Mesothelial cell of epicardium (in vitro differentiated cells): ENCODE measurements at regions not wholly inside any gene's neighbourhood (a gene's known extent, or its start where the extent isn't known, plus 50 kb on each side); places are given as distances from the start of the nearest gene placed in this dataset.
"Not testable (repeated sequence)": the region's sequence is repeated elsewhere in the genome, so short reads cannot be mapped to it uniquely, and the experiment has no call there.

Source experiments
- DNase-seq, 2 experiments: peaks; one replicate each; pipeline ENCODE4 v3.0.0; 2021; ENCODE audit warnings: low spot score in 2 of 2; ENCODE audit not compliant: unreplicated experiment in 2 of 2
- H3K27ac Mint-ChIP-seq: 2 replicates; pipeline ENCODE4 v1.8.0; 2021; ENCODE audit warnings: mixed read lengths
- H3K27me3 Mint-ChIP-seq: 2 replicates; pipeline ENCODE4 v1.8.0; 2021; ENCODE audit warnings: low read depth, mixed read lengths
- H3K36me3 Mint-ChIP-seq: 2 replicates; pipeline ENCODE4 v1.8.0; 2021; ENCODE audit warnings: mixed read lengths
- H3K4me1 Mint-ChIP-seq: 2 replicates; pipeline ENCODE4 v1.8.0; 2021; ENCODE audit warnings: mixed read lengths
- H3K4me3 Mint-ChIP-seq: 2 replicates; pipeline ENCODE4 v1.8.0; 2021; ENCODE audit warnings: mild to moderate bottlenecking, moderate library complexity, mixed read lengths
- H3K9me3 Mint-ChIP-seq: 2 replicates; pipeline ENCODE4 v1.8.0; 2021; ENCODE audit warnings: mixed read lengths
- TF ChIP-seq, protein P1 (sequence below): fragments of 200-600 bp; sonication (generic); IDR thresholded peaks from one replicate; pipeline ENCODE4 v1.5.0; 2021; ENCODE audit warnings: antibody characterized with exemption; ENCODE audit not compliant: unreplicated experiment

DNA sequence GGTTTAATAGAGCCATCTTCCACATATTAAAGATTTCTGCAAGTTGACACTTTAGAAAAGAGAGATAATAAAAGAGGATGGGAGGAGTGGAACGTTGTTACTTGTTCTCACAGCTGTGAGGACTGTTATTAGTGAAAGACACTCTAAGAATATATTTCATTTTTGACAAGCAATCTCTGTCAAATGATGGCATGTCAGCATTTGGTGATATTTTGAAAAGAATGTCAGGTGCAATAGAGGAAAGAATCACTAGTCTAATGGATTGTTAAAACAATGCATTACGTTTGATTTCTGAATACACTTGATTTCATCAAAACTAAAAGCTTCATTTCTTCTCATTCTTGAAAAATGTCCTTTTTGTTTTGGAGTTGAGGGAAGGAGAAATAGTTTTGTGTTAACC is 853.4 kb downstream of the PLA2G4A start:
- H3K27me3 Mint-ChIP-seq = no peaks in the 10 kb centered on the region
- no peak overlapping the region for H3K27ac Mint-ChIP-seq
- peaks cover 12% of the 10 kb centered on the region for H3K4me1 Mint-ChIP-seq
- no peak overlapping the region for H3K4me3 Mint-ChIP-seq
- no peaks in the 10 kb centered on the region for H3K9me3 Mint-ChIP-seq
- TF ChIP-seq, protein P1, sequence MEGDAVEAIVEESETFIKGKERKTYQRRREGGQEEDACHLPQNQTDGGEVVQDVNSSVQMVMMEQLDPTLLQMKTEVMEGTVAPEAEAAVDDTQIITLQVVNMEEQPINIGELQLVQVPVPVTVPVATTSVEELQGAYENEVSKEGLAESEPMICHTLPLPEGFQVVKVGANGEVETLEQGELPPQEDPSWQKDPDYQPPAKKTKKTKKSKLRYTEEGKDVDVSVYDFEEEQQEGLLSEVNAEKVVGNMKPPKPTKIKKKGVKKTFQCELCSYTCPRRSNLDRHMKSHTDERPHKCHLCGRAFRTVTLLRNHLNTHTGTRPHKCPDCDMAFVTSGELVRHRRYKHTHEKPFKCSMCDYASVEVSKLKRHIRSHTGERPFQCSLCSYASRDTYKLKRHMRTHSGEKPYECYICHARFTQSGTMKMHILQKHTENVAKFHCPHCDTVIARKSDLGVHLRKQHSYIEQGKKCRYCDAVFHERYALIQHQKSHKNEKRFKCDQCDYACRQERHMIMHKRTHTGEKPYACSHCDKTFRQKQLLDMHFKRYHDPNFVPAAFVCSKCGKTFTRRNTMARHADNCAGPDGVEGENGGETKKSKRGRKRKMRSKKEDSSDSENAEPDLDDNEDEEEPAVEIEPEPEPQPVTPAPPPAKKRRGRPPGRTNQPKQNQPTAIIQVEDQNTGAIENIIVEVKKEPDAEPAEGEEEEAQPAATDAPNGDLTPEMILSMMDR = no peak
- no peak for DNase-seq
- H3K36me3 Mint-ChIP-seq = no peaks in the 10 kb centered on the region

DNA sequence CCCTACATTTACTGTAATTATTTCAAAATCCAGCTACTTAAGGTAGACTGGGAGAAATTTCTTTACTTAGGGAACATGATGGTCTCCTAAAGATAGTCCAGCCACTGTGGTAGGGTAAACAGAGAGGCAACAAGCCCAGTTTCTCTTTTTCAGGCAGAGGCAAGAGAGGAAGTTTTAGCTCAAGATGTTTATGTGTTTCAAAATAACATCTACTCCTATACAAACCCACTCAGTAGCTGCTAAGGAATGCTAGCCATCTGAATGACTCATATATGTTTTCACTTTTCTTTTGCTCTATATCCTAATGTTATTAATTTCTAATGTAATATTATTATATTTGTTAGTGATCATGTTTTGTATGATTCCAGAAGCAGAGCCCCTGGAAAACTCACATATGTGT is 856.6 kb downstream of the PLA2G4A start:
- Mint-ChIP-seq H3K4me3 (no peak overlapping the region), H3K9me3 (no peaks in the 10 kb centered on the region), H3K27ac (no peak overlapping the region), H3K4me1 (peaks cover 18% of the 10 kb centered on the region), H3K27me3 (no peaks in the 10 kb centered on the region), H3K36me3 (no peaks in the 10 kb centered on the region)
- TF ChIP-seq, protein P1 = no peak
- DNase-seq = no peak

DNA sequence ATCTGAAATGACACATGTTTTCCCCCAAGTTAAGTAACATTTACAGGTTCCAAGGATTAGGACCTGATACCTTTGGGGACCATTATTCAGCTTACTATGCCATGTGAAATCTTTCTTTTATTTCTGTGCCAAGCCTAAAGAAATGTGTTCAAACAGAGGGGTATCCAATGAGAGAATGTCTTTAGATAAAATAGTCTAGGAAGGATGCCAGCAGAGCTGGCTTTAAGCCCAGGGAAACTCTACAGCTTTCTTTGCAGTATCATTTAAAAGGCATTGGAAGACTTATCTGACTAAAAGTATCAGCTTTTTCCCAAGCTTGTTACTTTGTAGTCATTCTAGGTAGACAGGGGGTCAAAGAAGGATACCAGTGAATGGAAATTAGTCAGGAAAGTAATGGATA is 860.4 kb downstream of the PLA2G4A start:
- H3K4me3 Mint-ChIP-seq = no peak overlapping the region
- H3K4me1 Mint-ChIP-seq = peaks cover 8% of the 10 kb centered on the region
- DNase-seq = no peak
- H3K27me3 Mint-ChIP-seq = no peaks in the 10 kb centered on the region
- no peaks in the 10 kb centered on the region for H3K36me3 Mint-ChIP-seq
- TF ChIP-seq, protein P1 = no peak
- peak overlapping the region; percentile 27 for H3K27ac Mint-ChIP-seq
- H3K9me3 Mint-ChIP-seq = peaks cover 6% of the 10 kb centered on the region

DNA sequence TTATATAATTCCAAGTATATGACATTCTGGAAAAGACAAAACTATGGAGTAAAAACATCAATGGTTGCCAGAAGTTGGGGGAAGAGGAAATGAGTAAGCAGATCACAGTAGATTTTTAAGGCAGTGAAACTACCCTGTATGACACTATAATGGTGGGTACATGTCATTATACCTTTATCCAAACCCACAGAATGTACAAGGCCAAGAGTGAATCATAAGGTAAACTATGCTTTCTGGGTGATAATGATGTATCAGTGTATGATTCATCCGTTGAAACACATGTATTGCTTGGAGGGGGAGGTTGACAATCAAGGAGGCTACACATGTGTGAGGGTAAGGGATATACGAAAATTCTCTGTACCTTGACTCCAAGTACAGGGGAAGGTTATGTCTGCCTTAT is 862.7 kb downstream of the PLA2G4A start:
- Mint-ChIP-seq H3K4me1 (peaks cover 8% of the 10 kb centered on the region), H3K27me3 (no peaks in the 10 kb centered on the region), H3K27ac (no peak overlapping the region), H3K9me3 (peaks cover 9% of the 10 kb centered on the region), H3K36me3 (no peaks in the 10 kb centered on the region), H3K4me3 (no peak overlapping the region)
- DNase-seq = no peak
- TF ChIP-seq, protein P1 = no peak

DNA sequence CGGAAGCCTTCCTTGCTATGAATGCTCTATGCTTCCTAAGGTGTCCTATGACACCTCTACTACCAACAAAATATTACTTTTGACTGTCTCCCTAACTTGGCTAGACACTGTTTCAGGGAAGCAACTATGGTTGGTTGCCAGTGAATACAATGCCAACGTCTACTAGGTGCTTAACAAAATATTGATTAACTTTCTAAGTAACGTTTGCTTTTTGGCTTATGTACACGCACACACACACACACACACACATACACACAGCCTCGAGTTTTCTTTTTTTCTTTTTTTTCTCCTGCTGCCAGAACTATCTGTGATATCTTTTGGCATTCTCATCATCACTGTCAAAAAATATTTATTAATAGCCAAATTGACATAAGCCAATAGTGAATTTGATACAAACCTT is 864.0 kb downstream of the PLA2G4A start:
- DNase-seq = no peak
- Mint-ChIP-seq H3K27ac (no peak overlapping the region), H3K4me3 (no peak overlapping the region), H3K4me1 (peaks cover 8% of the 10 kb centered on the region), H3K36me3 (no peaks in the 10 kb centered on the region), H3K9me3 (peaks cover 9% of the 10 kb centered on the region), H3K27me3 (no peaks in the 10 kb centered on the region)
- TF ChIP-seq, protein P1 = no peak

DNA sequence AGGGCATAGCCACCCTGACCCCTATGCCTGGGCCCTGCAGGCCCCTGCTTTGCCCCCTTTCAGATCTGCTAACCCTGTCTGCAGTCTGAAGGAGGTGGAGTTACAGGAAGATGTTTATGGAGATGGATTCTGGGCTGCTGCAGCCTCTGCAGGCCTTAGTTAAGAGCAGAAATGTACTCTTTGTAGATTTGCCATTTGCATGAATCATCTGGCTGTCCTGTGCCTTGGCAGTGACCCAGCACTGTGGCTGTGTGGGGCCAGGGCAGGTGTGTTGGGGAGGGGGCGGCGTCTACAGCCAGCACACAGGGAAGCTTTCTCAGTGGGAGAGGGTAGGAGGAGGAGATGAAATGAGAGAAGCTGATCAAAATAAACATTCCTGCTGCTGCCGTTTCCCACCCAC is 867.3 kb downstream of the PLA2G4A start:
- TF ChIP-seq, protein P1 = no peak
- no peaks in the 10 kb centered on the region for H3K27me3 Mint-ChIP-seq
- H3K27ac Mint-ChIP-seq = no peak overlapping the region
- no peak overlapping the region for H3K4me3 Mint-ChIP-seq
- peaks cover 3% of the 10 kb centered on the region for H3K9me3 Mint-ChIP-seq
- H3K4me1 Mint-ChIP-seq = peaks cover 5% of the 10 kb centered on the region
- H3K36me3 Mint-ChIP-seq = no peaks in the 10 kb centered on the region
- no peak for DNase-seq

DNA sequence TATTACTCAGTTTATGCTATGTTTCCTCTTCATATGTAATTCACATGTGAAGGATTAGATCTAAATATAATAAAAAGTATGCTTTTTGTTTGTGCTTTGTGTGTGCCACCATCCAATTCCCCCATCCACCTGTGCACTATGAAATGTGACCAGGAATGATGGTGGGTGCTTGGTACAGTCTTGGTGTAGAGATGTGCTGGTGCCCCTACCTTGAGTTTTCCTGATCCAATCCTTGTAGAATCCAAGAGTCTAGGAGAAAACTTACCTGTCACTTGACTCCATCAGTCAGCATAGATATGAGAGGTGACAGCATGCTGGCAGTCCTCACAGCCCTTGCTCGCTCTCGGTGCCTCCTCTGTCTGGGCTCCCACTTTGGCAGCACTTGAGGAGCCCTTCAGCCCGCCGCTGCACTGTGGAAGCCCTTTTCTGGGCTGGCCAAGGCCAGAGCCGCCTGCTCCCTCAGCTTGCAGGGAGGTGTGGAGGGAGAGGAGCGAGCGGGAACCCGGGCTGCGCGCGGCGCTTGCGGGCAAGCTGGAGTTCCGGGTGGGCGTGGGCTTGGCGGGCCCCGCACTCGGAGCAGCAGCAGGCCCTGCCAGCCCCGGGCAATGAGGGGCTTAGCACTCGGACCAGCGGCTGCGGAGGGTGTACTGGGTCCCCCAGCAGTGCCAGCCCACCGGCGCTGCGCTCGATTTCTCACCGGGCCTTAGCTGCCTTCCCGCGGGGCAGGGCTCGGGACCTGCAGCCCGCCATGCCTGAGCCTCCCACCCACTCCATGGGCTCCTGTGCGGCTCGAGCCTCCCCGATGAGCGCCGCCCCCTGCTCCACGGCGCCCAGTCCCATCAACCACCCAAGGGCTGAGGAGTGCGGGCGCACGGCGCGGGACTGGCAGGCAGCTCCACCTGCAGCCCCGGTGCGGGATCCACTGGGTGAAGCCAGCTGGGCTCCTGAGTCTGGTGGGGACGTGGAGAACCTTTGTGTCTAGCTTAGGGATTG is 874.7 kb downstream of the PLA2G4A start:
- not testable (repeated sequence) for H3K4me1 Mint-ChIP-seq, H3K27me3 Mint-ChIP-seq, H3K27ac Mint-ChIP-seq, H3K36me3 Mint-ChIP-seq, H3K9me3 Mint-ChIP-seq, DNase-seq, H3K4me3 Mint-ChIP-seq
